ENCODE measurements at regions not wholly inside any gene's neighbourhood (a gene's known extent, or its start where the extent isn't known, plus 50 kb on each side); places are given as distances from the start of the nearest gene placed in this dataset.
A peak's percentile ranks its signal among the peaks of the same experiment; 100 is the strongest.
"Not testable (repeated sequence)": the region's sequence is repeated elsewhere in the genome, so short reads cannot be mapped to it uniquely, and the experiment has no call there.

- DNase-seq = no peak
Measured at GRCh38 chr3:177439694-177440269, 242.5 kb upstream of the TBL1XR1 start.

DNA sequence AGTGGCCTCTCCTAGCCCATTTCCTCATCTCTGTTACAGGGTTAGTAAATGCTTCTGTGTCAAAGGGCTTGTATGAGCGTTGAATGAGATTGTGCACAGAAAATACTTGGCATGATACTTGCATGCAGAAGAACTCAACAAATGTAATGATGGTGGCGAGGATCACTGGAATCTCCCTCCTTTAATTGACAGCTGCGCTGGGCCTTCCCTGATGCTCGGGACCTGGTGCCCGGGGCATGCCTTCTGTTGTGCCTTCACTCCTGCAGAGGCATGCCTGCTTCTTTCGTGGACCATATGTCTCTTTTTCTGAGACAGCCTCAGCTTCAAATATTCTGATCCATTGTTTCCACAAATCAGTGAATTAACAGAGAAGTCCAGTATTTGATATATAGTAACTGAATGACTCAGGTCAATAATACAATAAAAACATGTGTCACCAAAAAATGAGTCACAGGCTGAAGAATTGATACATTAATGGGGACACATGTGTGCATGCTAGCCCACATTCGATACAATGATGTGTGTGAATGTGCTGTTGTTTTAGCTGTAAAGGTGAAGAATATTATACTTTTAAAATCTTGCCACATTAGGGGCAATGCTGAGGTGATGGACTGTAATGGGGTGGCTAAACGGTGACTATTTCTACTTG is 243.3 kb upstream of the TBL1XR1 start:
- peak; percentile 61 to 82 for DNase-seq

GRCh38 chr3:177441276-177441812 is 244.1 kb upstream of the TBL1XR1 start:
- DNase-seq = no peak

- no peak for DNase-seq
Measured at GRCh38 chr3:177441813-177442646, 244.7 kb upstream of the TBL1XR1 start.

DNA sequence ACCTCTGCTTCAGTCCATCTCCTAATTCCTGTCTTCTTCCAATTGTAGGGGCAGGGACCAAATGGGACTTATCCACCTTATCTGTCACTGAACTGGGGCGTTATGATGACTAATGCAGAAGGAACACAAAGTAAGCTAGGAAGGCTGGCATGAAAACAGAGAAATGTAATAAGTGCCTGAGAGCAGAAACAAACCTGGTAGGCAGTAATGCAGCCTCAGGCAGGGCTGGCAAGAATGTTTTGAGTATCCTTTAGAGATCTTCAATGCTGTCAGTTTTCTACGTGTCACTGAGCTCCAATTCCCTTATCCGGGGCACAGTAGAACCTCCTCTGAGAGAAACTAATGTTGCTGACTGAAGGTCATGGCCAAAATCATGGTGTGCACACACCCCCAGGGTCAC is 246.2 kb upstream of the TBL1XR1 start:
- DNase-seq = no peak

DNA sequence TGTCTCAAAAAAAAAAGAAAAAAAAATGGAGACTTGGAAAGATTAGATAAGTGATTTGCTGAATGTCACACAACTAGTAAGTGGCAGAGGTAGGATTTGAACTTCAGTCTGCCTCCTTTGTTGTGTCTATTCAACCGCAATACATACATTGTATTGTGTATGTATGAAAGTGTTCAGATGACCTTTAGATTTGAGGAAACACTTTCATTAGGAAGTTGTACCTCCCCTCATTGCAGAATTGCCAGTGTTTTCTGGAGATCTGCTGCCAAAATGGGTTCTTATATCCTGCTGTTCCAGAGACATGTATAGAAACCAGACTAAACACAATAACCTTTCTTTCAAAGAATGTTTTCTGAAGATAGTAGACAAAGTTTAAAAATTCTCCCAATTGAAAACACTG is 247.4 kb upstream of the TBL1XR1 start:
- no peak for DNase-seq

DNA sequence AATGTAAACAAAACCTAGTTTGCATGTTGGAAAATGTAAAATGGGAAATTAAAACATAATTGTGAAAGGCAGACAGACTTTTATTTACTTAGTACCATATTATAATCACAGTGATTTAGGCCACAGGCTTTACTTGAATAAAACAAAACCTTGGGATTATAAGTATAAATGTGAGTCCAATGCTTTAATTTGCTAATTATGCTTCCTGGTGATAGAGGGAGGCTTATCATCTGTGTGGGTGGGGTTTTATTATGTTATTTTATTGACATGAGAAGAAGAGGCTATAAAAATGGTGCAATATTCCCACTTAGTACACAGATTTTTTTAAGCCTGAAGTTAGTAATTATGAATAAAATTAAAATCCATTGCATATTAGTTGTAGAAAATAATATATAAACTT is 248.3 kb upstream of the TBL1XR1 start:
- no peak for DNase-seq

DNA sequence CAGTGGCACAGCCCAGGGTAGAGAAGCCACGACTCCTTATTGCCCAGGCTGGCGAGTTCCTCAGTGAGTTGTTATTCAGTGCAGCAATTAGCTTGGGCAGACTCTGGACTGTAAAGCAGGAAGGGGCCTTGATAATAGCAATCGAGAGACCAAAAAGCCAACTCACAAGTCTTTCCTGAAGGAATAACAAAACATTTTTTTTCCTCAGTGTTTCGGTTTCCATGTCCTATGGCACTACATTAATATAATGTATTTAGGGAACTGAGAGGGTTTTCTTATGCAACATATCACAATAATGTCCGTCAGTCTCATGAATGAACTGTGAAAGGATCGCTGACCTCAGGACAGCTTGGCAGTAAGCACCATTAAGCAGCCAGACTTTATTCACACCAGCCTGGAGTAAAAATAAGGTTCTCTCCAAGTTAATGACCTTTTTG is 248.9 kb upstream of the TBL1XR1 start:
- no peak for DNase-seq

DNA sequence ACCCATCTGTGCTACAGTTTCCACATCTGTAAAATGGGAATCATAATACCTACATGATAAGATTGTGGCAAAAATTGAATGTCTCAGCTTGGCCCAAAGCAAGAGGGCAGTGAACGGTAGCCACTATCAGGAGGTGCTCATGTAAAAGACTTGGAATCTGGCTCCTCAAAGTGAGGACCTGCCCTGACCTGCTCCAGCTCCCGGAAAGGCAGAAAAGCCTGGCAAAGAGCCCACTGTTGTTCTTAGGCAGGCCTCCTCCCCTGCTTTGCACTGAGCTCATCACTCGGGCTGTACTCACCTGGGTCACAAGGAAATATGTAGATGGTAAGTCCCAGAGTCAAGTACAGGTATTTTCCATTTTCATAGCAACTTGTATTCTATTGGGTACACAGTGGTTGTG is 250.7 kb upstream of the TBL1XR1 start:
- no peak for DNase-seq

- no peak for DNase-seq
Measured at GRCh38 chr3:177448987-177449359, 251.7 kb upstream of the TBL1XR1 start.

DNA sequence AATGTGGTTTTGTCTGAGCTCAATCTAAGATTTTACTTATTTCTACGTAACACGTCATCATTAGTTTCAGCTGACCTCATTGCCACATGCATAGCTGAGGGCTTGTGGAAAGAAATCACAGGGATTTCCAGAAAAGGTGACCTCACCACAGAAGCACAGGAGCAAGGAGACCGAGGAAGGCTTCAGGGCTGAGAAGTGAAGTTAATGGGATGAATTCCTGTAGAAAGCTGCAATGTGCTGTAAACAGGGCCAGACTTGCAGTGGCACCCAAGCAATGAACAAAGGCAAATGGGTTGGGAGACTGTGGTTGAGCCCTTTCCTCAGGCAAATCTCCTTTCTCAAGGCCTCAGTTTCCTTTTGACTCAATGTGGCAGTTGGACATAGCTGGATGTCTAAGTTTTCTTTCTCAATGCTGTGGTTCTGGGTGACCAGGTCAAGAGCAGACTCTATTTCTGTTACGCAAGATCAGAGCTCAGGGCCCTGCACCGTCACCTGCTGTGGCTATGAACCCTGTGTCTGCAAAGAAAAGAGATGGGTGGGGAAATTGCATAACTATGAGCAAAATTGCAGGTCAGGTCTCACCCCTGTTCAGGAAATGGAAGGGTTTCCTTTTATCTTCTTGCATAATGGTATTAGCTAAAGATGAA is 252.2 kb upstream of the TBL1XR1 start:
- no peak for DNase-seq

- DNase-seq = no peak
Measured at GRCh38 chr3:177451301-177451750, 254.0 kb upstream of the TBL1XR1 start.

DNA sequence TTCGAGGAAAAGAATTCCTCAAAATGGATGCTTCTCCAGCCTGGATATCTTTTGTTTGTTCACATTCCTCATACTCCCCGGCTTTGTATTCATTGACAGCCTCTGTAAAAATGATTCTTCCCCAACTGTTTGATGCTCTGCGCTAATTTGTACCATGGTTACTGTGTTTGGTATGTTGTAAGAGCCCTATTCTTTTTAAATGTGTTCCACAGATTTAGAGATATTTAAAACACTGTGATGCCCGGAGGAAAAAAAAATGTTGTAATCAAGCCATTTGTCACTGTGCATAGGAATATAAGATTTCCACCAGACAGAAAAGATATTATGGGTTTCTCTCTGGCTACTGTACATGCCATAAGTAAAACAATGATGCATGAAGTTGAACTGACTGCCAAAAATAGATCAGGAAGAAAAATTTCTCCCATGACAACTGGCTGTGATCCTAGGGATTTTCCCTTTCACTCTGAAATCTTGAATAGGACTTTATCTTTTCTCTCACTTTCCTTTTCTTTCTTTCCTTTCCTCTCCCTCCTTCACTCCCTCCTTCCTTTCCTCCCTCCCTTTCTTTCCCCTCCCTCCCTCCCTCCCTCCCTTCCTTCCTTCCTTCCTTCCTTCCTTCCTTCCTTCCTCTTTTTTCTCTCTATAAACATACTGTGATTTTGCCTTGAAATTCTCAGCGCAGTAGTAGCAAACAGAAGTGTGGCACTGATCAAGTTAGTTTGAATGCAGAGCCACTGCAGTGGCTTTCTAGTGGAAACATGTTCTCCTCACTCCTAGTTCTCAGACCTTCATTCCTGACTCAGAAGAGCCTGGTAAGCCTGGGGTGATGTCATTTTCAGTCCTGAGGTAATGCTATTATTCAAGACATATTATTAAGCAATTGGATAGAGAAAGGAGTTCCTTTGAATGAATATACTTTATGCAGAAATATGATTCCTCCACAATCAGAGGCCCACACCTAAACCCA is 254.9 kb upstream of the TBL1XR1 start:
- no peak for DNase-seq

- no peak for DNase-seq
Measured at GRCh38 chr3:177452831-177453450, 255.7 kb upstream of the TBL1XR1 start.

GRCh38 chr3:177453451-177453844 is 256.2 kb upstream of the TBL1XR1 start:
- DNase-seq = no peak

DNA sequence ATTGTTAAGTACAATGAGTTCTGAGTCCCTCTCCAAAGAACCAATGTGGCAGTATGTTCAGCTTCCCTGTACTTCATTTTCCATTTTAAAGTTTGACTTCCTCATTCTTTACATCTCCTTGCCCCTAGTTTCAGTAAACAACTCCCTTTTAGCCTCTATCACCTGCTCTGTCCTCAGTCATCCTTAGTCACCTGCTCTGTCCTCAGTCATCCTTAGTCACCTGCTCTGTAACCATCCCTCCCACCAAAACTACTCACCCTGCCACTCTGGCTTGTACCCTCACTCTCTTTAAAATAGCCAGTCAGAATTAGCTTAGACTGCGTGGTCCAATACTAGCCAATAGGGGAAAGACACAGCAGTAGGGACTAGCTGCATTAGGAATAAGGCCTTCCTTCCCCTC is 259.9 kb upstream of the TBL1XR1 start:
- DNase-seq = not testable (repeated sequence)

GRCh38 chr3:177459401-177459800 is 262.1 kb upstream of the TBL1XR1 start:
- DNase-seq = no peak

DNA sequence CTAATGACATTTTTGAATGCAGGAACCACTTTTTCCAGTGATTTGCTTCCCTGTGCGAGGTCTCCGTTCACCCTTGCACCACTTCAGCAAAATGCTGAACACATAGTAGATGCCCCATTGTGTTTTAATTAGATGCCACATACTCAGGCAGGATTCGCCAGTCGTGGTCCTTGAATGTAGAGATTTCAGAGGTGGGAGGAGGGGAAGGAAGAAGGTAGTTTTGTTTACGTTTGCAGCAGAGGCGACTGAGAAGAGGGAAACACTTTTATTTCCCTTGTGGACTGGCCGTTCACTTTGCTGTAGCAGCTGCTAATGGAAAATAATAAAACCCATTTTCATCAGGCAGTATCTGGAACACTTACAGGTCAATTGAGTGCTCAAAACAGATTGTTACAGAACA is 262.8 kb upstream of the TBL1XR1 start:
- DNase-seq = no peak

DNA sequence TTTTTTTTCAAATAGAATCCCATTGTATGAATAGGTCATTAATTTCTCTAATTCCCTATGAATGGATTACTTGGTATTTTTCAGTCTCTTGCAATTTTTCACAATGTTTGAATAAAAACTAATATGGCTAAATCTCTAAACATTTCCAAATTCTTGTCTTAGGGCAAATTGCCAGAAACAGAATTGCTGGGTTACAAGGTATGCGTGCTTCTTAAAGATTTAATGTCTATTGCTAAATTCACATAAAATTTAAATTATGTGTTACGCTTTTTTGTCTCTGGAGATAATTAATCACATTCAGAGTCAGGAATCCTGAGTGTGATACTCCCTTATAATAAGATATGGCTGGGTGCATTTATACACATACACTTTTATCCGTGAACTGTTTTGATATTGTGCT is 264.5 kb upstream of the TBL1XR1 start:
- no peak for DNase-seq

DNA sequence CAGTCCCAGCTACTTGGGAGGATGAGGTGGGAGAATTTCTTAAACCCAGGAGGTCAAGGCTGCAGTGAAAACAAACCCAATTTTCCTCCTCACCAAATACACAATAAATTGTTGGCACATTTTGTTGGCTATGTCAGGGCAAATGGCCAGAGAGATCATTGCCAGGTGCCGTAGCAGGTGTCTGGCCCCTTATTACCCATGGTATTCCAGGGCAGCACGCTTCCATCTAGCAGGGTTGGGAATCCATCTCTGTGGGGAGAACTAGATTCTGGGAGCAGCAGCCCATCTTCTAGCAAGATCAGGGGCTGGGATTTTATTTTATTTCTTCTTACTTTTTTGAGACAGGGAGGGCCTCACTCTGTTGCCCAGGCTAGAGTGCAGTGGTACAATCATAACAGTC is 266.1 kb upstream of the TBL1XR1 start:
- not testable (repeated sequence) for DNase-seq

GRCh38 chr3:177463863-177464262 is 266.6 kb upstream of the TBL1XR1 start:
- no peak for DNase-seq
